HG03457 (cell line): ENCODE measurements at regions not wholly inside any gene's neighbourhood (a gene's known extent, or its start where the extent isn't known, plus 50 kb on each side); places are given as distances from the start of the nearest gene placed in this dataset.

Experiments
- ATAC-seq: cut with Tn5 transposase; IDR thresholded peaks from one replicate; pipeline ENCODE4 v1.9.1; 2021; ENCODE audit warnings: moderate number of reproducible peaks; ENCODE audit not compliant: unreplicated experiment

GRCh38 chr12:46456356-46457334 lies 84.1 kb upstream of the SLC38A2 start:
- ATAC-seq, result no peak

GRCh38 chr12:46455648-46456352 lies 83.2 kb upstream of the SLC38A2 start:
- no peak for ATAC-seq

- ATAC-seq, result no peak
These were observed 82.4 kb upstream of the SLC38A2 start for GRCh38 chr12:46454981-46455380.

DNA sequence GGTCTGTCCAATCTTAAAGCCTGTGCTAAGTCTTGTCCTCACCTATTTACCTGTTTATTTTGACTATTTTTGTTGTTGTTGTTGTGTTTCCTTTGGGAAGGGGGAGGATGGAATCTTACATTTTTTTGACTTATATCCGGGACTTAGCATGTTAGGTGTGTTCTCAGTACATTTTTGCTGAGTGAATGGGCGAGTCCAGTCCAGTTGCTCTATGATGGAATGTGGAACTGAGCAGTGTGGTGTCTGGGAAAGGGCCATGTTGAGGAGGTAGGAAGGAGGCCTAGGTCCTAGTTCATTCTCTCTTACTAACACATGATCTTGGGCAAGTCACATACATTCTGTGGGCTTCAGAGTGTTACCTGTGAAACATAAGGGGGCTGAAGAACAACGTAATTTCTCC lies 80.9 kb upstream of the SLC38A2 start:
- ATAC-seq, result no peak

- no peak for ATAC-seq
These were observed 80.2 kb upstream of the SLC38A2 start for GRCh38 chr12:46452776-46453175.

DNA sequence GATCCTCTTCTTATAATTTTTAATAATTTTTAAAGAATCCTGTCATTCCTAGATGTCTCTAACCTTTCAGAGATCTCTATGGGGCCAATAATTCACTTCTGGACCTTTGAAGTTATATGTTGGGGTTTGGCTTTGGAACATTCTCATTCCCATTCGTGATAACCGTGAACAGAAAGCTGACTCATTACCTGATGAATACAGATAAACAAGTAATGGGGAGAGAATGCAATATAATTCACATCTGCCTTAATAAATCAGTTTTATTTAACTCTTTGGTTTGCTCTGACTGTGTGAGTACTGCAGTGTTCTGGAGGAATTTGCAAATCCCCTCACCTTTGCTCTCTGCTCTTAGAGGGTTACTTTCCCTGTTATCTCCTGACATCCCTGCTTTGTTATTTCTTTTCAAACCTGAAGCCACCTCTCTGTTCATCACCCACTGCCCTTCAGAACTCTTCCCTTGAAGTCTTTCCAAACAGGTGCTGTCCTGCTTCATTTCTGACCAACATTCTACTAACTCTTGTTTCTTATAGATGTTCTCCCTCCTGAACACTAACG lies 79.6 kb upstream of the SLC38A2 start:
- no peak for ATAC-seq

- ATAC-seq, result no peak
These were observed 78.9 kb upstream of the SLC38A2 start for GRCh38 chr12:46451276-46452021.

- no peak for ATAC-seq
These were observed 77.7 kb upstream of the SLC38A2 start for GRCh38 chr12:46450279-46450748.

DNA sequence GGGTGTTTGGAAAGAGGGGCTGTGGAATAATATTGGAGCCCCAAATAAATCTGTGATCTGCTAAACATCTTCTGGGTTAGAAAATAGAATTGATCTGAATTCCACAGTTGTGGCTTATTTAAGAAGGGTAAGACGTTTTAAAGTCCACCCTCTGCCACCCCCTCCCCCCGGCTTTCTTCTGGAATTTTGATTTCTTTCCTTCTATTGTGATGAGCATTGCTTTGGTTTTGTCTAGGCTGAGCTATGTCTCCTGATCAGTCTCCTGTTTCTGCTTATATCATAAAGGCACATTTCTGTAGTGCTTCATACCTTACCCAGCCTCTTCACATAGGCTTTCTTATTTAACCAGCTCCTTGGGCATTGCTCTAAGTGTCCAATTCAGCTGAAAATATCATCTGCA lies 77.3 kb upstream of the SLC38A2 start:
- ATAC-seq, result no peak

DNA sequence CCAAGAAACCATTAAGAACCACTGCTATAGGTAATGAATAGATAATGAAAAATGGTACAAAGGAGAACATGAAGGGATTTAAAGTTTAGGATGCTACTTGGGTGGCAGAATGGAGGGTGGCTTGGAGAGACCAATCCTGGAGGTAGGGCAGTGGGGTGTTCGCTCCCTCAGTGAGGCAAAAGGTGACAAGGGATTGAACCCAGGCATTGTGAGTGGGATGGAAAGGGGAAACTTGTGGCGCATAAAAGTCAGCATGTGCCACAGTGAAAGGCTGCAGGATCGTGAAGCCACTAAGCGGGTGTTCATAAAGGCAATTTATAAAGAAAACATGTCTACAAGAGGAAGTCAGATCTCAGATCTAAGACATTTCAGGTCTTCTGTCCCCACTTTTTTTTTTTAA lies 76.7 kb upstream of the SLC38A2 start:
- ATAC-seq, result no peak

- ATAC-seq, result no peak
These were observed 74.1 kb upstream of the SLC38A2 start for GRCh38 chr12:46446645-46447044.

DNA sequence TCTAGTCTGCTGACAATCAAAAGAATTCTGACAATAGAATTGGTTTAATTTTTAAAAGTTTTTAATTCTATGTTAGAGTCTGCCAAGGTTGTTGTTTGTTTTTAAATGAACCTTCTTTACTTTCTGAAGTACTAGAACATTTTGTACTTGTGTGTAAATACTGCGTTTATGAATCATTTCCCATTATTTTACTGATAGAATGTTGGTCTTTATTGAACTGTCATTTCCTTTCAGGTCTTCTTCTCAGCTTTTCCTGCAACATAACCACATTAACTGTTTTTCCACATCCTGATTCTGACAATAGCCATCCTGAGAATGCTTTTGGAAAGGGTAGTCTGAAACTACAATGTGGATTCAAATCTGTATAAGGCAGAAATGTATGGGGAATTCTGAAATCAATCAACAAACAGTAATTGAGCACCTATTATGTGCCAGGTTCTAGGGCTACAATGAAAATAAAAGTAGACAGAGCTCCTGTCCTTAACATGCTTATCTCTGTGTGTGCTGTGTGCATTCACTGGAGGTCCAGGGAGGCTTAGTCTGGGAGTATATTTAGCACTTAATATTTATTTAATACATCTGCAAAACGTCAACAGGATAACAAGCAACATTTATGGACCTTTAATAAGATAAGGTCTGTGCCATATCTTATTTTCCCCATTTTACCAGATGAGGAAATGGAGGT lies 73.1 kb upstream of the SLC38A2 start:
- no peak for ATAC-seq

- no peak for ATAC-seq
These were observed 72.5 kb upstream of the SLC38A2 start for GRCh38 chr12:46445093-46445492.

DNA sequence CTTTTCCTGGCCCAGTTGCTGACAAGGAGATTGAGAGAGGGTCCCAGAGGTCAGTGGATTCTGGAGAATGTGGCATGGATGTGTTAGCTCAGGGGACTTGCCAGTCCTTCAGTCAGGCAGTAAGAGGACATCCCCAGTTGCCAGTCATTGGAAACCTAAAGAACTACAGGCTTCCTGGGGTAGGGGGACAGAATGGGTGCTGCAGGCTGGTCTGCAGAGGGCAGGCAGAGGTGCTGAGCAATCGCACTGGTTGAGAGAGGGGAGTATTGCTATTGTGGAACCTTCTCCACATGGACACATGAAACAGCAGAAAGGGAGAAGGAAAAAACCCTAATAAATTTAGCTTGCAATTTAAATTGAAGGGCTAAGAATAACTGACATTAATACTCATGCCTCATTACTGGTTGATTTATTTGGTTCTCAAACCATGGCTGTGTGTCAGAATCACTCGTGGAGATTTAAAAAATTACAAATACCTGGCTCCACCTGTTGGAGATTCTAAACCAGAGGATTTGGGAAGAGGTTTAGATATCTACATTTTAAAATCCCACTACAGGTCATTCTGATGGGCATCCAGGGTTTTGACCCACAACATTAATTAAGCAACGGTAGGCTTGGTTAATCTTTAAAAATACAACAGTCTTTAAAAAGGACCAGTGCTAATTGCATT lies 71.2 kb upstream of the SLC38A2 start:
- no peak for ATAC-seq

- ATAC-seq, result no peak
These were observed 70.2 kb upstream of the SLC38A2 start for GRCh38 chr12:46442738-46443137.

GRCh38 chr12:46442239-46442638 lies 69.7 kb upstream of the SLC38A2 start:
- no peak for ATAC-seq

DNA sequence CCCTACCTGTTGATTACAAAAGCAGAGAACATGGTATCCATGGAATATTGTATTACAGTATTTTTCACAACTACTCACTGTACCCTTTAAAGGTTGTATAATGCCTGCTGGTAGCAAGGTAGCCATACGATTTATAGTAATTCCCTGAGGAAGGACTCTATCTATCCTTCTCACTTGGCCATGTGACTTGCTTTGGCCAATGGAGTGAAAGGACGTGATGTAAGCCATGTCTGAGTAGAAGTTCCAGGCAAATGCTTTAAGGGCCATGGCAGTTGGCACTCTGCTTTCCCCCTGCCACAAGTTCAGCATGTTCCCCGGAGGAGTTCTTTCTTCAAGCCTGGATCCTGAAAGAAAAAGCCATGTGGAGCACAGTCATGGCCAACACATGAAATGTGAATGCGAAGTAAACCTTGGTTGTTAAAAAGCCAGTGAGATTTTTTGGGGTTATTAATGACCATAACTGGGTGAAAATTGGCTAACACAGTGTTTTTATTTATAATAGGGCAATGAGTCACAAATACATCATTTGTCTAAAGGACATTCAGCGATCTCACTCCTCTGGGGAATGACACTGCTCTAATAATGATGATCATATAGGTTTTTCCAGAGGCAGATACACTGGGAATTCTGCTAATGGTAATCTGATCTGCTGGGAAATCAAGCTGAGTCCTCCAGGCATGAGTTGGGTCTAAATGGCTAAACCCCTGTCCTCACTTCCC lies 67.4 kb upstream of the SLC38A2 start:
- no peak for ATAC-seq

DNA sequence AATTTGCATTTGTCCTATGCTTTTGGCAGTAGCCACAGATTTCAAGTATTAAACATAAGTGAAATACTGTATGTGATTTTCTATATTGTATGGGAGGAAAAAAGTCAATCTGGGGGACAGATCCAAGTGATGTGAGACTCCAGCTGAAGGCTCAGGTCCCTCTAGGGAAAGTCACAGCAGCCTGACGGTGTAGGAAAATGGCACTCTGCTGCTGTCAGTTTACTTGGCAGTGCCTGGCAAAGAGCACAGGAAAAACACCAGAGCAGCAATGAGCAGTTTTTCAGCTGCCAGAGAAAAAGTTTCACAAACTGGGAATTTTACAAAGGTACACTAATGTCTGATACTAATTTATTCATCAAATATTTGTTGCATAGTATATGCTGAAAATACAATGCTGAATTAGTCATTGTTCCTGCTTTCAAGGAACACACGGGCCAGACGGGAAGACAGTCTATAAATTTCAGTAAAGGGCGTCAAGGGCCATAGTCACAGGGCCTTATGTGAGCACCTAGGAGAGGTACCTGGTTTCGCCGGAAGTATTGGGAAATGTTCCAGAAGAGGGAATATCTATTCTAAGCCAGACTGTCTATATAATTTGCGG lies 66.2 kb upstream of the SLC38A2 start:
- no peak for ATAC-seq

- no peak for ATAC-seq
These were observed 65.7 kb upstream of the SLC38A2 start for GRCh38 chr12:46438256-46438655.
